GM23338 (cell line): ENCODE measurements at regions not wholly inside any gene's neighbourhood (a gene's known extent, or its start where the extent isn't known, plus 50 kb on each side); places are given as distances from the start of the nearest gene placed in this dataset.

Source experiments
- ATAC-seq: fragments of 200-7000 bp; cut with Tn5 transposase; 3 replicates; pipeline ENCODE4 v1.9.1; 2020
- DNase-seq: peaks from one replicate; pipeline ENCODE4 v3.0.0-alpha.2; 2015; ENCODE audit warnings: low spot score
- H2AFZ ChIP-seq: fragments of 200-600 bp; sonication (generic); 2 replicates; pipeline ENCODE4 v1.8.0; 2016; ENCODE audit warnings: antibody characterized with exemption, mild to moderate bottlenecking, moderate library complexity
- H3F3A ChIP-seq: fragments of 200-600 bp; sonication (generic); replicated peaks from 2 replicates; pipeline ENCODE4 v1.8.0; 2017; ENCODE audit warnings: antibody characterized with exemption, mixed run types, low read depth
- H3K27ac ChIP-seq: fragments of 200-600 bp; sonication (generic); 2 replicates; pipeline ENCODE4 v1.6.1; 2016; ENCODE audit warnings: low read depth
- H3K27me3 ChIP-seq: fragments of 200-600 bp; sonication (generic); 2 replicates; pipeline ENCODE4 v1.8.0; 2016; ENCODE audit warnings: mild to moderate bottlenecking, mixed run types, moderate library complexity; ENCODE audit not compliant: insufficient read depth
- H3K36me3 ChIP-seq: fragments of 200-600 bp; sonication (generic); 2 replicates; pipeline ENCODE4 v1.8.0; 2016; ENCODE audit warnings: mild to moderate bottlenecking; ENCODE audit not compliant: insufficient read depth
- H3K4me1 ChIP-seq: fragments of 200-600 bp; sonication (generic); 2 replicates; pipeline ENCODE4 v1.8.0; 2016; ENCODE audit warnings: mild to moderate bottlenecking, moderate library complexity; ENCODE audit not compliant: insufficient read depth
- H3K4me2 ChIP-seq: fragments of 200-600 bp; sonication (generic); 2 replicates; pipeline ENCODE4 v1.7.1; 2017; ENCODE audit warnings: mixed run types
- H3K4me3 ChIP-seq: fragments of 200-600 bp; sonication (generic); 2 replicates; pipeline ENCODE4 v1.6.1; 2016; ENCODE audit warnings: mixed run types
- H3K79me2 ChIP-seq: fragments of 200-600 bp; sonication (generic); replicated peaks from 2 replicates; pipeline ENCODE4 v1.8.0; 2017; ENCODE audit warnings: mild to moderate bottlenecking; ENCODE audit not compliant: insufficient read depth
- H3K9me2 ChIP-seq: fragments of 200-600 bp; sonication (generic); 2 replicates; pipeline ENCODE4 v1.8.0; 2017; ENCODE audit not compliant: insufficient read depth
- H4K20me1 ChIP-seq: fragments of 200-600 bp; sonication (generic); replicated peaks from 2 replicates; pipeline ENCODE4 v1.8.0; 2017; ENCODE audit warnings: mild to moderate bottlenecking; ENCODE audit not compliant: insufficient read depth
- H3K27ac Mint-ChIP-seq: 2 replicates; pipeline ENCODE4 v1.8.0; 2020; ENCODE audit warnings: inconsistent platforms, mild to moderate bottlenecking, moderate library complexity, mixed read lengths
- H3K27me3 Mint-ChIP-seq: 3 replicates; pipeline ENCODE4 v1.8.0; 2022; ENCODE audit warnings: low read depth, mild to moderate bottlenecking, moderate library complexity, mixed read lengths, inconsistent platforms; ENCODE audit not compliant: insufficient read depth, poor library complexity
- H3K36me3 Mint-ChIP-seq: 3 replicates; pipeline ENCODE4 v1.8.0; 2021; ENCODE audit warnings: low read depth, mild to moderate bottlenecking, inconsistent platforms, moderate library complexity, mixed read lengths
- H3K4me1 Mint-ChIP-seq: 3 replicates; pipeline ENCODE4 v1.8.0; 2020; ENCODE audit warnings: mild to moderate bottlenecking, inconsistent platforms, mixed read lengths
- H3K4me3 Mint-ChIP-seq: 3 replicates; pipeline ENCODE4 v1.8.0; 2021; ENCODE audit warnings: moderate library complexity, mild to moderate bottlenecking, inconsistent platforms, mixed read lengths
- H3K9me3 Mint-ChIP-seq: 3 replicates; pipeline ENCODE4 v1.8.0; 2020; ENCODE audit warnings: moderate library complexity, mild to moderate bottlenecking, inconsistent platforms, mixed read lengths
- CREB1 ChIP-seq: fragments of 250-450 bp; sonication (Bioruptor Pico); IDR thresholded peaks from 2 replicates; pipeline ENCODE4 v1.5.0; 2020; ENCODE audit warnings: low read depth, mild to moderate bottlenecking, moderate library complexity
- EZH2phosphoT487 ChIP-seq: fragments of 200-600 bp; sonication (generic); IDR thresholded peaks from one replicate; pipeline ENCODE4 v1.8.1; 2018; ENCODE audit warnings: antibody characterized with exemption; ENCODE audit not compliant: unreplicated experiment
- JUNB ChIP-seq: IDR thresholded peaks from one replicate; pipeline ENCODE4 v1.6.1; 2016; ENCODE audit warnings: antibody characterized with exemption; ENCODE audit not compliant: unreplicated experiment
- NANOG ChIP-seq: IDR thresholded peaks from 2 replicates; pipeline ENCODE4 v1.6.1; 2016; ENCODE audit warnings: antibody characterized with exemption, borderline replicate concordance
- ZNF114 ChIP-seq: fragments of 250-450 bp; sonication (Bioruptor Pico); IDR thresholded peaks from 2 replicates; pipeline ENCODE4 v1.5.0; 2020; ENCODE audit warnings: mild to moderate bottlenecking, moderate library complexity
- ZNF462 ChIP-seq: fragments of 250-450 bp; sonication (Bioruptor Pico); IDR thresholded peaks from 2 replicates; pipeline ENCODE4 v1.5.0; 2020; ENCODE audit warnings: mild to moderate bottlenecking, moderate library complexity
- TF ChIP-seq, protein P1 (sequence below): IDR thresholded peaks from one replicate; pipeline ENCODE4 v1.6.1; 2018; ENCODE audit warnings: antibody characterized with exemption; ENCODE audit not compliant: unreplicated experiment
- TF ChIP-seq, protein P2 (sequence below): IDR thresholded peaks from 2 replicates; pipeline ENCODE4 v1.6.1; 2016; ENCODE audit warnings: antibody characterized with exemption

DNA sequence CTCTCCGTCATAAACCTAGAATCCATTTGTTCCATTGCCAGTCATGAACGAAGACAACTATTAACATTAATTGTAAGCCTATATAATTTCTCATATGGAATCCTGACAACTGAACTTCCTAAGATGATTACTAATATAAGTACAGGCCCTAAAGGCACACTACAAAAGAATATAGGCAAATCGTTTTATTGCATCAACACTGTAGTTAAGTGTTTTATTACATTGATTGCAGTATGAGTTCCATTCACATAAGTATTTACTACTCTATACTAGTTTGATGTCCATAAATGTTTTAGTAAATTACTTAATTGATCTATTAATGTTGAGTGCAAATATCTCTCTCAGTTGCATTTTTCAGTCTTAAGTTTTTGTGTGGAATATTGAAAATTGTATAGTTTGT lies 113.1 kb upstream of the SEMA3C start:
- no peaks in the 10 kb centered on the region for H3K36me3 Mint-ChIP-seq
- H3K27ac Mint-ChIP-seq: no peak overlapping the region
- no peak for TF ChIP-seq ZNF462
- TF ChIP-seq, protein P1, sequence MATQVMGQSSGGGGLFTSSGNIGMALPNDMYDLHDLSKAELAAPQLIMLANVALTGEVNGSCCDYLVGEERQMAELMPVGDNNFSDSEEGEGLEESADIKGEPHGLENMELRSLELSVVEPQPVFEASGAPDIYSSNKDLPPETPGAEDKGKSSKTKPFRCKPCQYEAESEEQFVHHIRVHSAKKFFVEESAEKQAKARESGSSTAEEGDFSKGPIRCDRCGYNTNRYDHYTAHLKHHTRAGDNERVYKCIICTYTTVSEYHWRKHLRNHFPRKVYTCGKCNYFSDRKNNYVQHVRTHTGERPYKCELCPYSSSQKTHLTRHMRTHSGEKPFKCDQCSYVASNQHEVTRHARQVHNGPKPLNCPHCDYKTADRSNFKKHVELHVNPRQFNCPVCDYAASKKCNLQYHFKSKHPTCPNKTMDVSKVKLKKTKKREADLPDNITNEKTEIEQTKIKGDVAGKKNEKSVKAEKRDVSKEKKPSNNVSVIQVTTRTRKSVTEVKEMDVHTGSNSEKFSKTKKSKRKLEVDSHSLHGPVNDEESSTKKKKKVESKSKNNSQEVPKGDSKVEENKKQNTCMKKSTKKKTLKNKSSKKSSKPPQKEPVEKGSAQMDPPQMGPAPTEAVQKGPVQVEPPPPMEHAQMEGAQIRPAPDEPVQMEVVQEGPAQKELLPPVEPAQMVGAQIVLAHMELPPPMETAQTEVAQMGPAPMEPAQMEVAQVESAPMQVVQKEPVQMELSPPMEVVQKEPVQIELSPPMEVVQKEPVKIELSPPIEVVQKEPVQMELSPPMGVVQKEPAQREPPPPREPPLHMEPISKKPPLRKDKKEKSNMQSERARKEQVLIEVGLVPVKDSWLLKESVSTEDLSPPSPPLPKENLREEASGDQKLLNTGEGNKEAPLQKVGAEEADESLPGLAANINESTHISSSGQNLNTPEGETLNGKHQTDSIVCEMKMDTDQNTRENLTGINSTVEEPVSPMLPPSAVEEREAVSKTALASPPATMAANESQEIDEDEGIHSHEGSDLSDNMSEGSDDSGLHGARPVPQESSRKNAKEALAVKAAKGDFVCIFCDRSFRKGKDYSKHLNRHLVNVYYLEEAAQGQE: no peak
- ATAC-seq (no peak), DNase-seq (no peak)
- Histone ChIP-seq H4K20me1 (no peaks in the 10 kb centered on the region), H3K79me2 (no peaks in the 10 kb centered on the region), H3K36me3 (no peaks in the 10 kb centered on the region), H3K4me2 (no peak overlapping the region), H3K4me1 (no peaks in the 10 kb centered on the region), H3F3A (no peaks in the 10 kb centered on the region), H3K27me3 (no peaks in the 10 kb centered on the region), H3K27ac (no peak overlapping the region), H3K4me3 (no peak overlapping the region), H2AFZ (no peak overlapping the region), H3K9me2 (peaks cover 4% of the 10 kb centered on the region; the same call in 1 of the 2 replicates)
- H3K4me1 Mint-ChIP-seq: no peaks in the 10 kb centered on the region
- no peaks in the 10 kb centered on the region for H3K27me3 Mint-ChIP-seq
- no peak overlapping the region for H3K4me3 Mint-ChIP-seq
- no peaks in the 10 kb centered on the region for H3K9me3 Mint-ChIP-seq

GRCh38 chr7:81031243-81031642 lies 112.4 kb upstream of the SEMA3C start:
- Histone ChIP-seq H3K4me1 (no peaks in the 10 kb centered on the region), H3K9me2 (peaks cover 4% of the 10 kb centered on the region; the same call in 1 of the 2 replicates), H3K27ac (no peak overlapping the region), H4K20me1 (no peaks in the 10 kb centered on the region), H2AFZ (no peak overlapping the region), H3F3A (no peaks in the 10 kb centered on the region), H3K4me3 (no peak overlapping the region), H3K79me2 (no peaks in the 10 kb centered on the region), H3K27me3 (no peaks in the 10 kb centered on the region), H3K36me3 (no peaks in the 10 kb centered on the region), H3K4me2 (no peak overlapping the region)
- DNase-seq (no peak), ATAC-seq (no peak)
- Mint-ChIP-seq H3K36me3 (no peaks in the 10 kb centered on the region), H3K4me1 (no peaks in the 10 kb centered on the region), H3K9me3 (no peaks in the 10 kb centered on the region), H3K27me3 (no peaks in the 10 kb centered on the region), H3K27ac (peak overlapping the region; percentile 78), H3K4me3 (no peak overlapping the region)
- TF ChIP-seq, protein P2, sequence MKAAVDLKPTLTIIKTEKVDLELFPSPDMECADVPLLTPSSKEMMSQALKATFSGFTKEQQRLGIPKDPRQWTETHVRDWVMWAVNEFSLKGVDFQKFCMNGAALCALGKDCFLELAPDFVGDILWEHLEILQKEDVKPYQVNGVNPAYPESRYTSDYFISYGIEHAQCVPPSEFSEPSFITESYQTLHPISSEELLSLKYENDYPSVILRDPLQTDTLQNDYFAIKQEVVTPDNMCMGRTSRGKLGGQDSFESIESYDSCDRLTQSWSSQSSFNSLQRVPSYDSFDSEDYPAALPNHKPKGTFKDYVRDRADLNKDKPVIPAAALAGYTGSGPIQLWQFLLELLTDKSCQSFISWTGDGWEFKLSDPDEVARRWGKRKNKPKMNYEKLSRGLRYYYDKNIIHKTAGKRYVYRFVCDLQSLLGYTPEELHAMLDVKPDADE: no peak
- TF ChIP-seq JUNB (no peak), CREB1 (CRISPR knock-in tag) (no peak), ZNF114 (CRISPR knock-in tag) (no peak), NANOG (no peak), EZH2phosphoT487 (no peak)
- TF ChIP-seq, protein P1: no peak
